GM06990 (cell line): ENCODE measurements at regions not wholly inside any gene's neighbourhood (a gene's known extent, or its start where the extent isn't known, plus 50 kb on each side); places are given as distances from the start of the nearest gene placed in this dataset.

Source experiments
- DNase-seq: peaks from one replicate; pipeline ENCODE4 v3.0.0-alpha.2; 2011; ENCODE audit not compliant: insufficient read length; ENCODE audit errors: extremely low read depth
- H3K27me3 ChIP-seq: replicated peaks from 2 replicates; pipeline ENCODE4 v1.6.0; 2011; ENCODE audit warnings: low read length; ENCODE audit not compliant: control insufficient read depth, insufficient read depth
- H3K36me3 ChIP-seq: 2 replicates; pipeline ENCODE4 v1.5.1; 2011; ENCODE audit warnings: low read length; ENCODE audit not compliant: control insufficient read depth, insufficient read depth
- H3K4me3 ChIP-seq: replicated peaks from 2 replicates; pipeline ENCODE4 v1.5.1; 2011; ENCODE audit warnings: low read depth, mild to moderate bottlenecking, control low read depth, low read length
- TF ChIP-seq, protein P1 (sequence below): IDR thresholded peaks from 2 replicates; pipeline ENCODE4 v1.5.1; 2011; ENCODE audit warnings: low read length, control low read depth, mild to moderate bottlenecking, inconsistent platforms; ENCODE audit not compliant: insufficient read depth, poor library complexity, severe bottlenecking

DNA sequence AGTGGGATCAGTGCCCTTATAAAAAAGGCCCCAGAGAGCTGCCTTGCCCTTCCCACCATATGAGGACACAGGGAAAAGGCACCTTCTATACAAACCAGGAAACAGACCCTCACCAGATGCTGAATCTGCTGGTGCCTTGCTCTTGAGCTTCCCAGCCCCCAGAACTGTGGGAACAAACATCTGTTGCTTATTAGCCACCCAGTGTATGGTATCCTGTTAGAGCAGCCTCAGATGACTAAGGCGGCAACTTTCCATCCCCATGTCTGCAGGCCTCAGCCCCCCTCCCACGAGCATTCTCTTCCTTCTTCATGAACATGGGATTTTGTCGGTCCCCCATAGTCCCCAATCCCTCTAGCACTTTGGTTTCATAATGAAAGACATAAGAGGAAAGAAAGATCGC, 202.5 kb upstream of the GAS1 start:
- no peak overlapping the region for H3K4me3 ChIP-seq
- no peak for DNase-seq
- H3K36me3 ChIP-seq, result no peaks in the 10 kb centered on the region
- TF ChIP-seq, protein P1, sequence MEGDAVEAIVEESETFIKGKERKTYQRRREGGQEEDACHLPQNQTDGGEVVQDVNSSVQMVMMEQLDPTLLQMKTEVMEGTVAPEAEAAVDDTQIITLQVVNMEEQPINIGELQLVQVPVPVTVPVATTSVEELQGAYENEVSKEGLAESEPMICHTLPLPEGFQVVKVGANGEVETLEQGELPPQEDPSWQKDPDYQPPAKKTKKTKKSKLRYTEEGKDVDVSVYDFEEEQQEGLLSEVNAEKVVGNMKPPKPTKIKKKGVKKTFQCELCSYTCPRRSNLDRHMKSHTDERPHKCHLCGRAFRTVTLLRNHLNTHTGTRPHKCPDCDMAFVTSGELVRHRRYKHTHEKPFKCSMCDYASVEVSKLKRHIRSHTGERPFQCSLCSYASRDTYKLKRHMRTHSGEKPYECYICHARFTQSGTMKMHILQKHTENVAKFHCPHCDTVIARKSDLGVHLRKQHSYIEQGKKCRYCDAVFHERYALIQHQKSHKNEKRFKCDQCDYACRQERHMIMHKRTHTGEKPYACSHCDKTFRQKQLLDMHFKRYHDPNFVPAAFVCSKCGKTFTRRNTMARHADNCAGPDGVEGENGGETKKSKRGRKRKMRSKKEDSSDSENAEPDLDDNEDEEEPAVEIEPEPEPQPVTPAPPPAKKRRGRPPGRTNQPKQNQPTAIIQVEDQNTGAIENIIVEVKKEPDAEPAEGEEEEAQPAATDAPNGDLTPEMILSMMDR, result no peak
- H3K27me3 ChIP-seq, result peaks cover 3% of the 10 kb centered on the region

DNA sequence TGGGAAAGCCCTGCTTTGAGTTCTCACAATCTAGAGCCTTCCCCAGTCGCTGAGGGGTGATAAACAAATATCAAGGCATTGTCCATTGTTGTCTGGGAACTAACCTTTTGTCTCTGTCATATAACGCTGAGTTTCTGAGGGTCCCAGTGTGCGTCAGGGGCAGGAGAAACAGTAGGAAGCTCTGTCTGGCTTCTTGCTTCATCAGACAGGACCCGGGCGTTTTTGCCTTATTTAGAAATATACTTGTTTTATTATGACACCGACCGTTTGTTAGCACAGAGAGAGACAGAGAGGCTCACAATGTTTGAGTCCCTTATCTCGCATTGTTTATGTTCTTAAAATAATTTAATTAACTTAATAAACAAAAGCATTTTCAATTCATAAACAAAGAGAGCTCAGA, 204.9 kb upstream of the GAS1 start:
- no peaks in the 10 kb centered on the region for H3K36me3 ChIP-seq
- no peak for DNase-seq
- H3K4me3 ChIP-seq, result no peak overlapping the region
- H3K27me3 ChIP-seq, result peaks cover 1% of the 10 kb centered on the region
- TF ChIP-seq, protein P1, result no peak

DNA sequence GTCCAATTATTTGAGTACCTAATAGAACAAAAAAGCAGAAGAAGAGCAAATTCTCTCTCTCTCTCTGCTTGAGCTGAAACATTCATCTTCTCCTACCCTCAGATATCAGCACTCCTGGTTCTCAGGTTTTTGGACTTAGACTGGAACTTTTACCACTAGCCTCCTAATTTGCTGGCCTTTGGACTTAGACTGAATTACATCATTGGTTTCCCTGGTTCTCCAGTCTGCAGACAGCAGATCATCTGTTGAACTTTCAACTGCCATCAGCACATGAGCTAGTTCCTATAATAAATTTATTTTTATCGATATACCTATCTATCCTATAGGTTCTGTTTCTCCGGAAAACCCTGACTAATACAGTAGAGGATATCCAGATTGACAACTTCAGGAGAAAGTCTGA, 208.9 kb upstream of the GAS1 start:
- no peaks in the 10 kb centered on the region; the same call in 1 of the 2 replicates for H3K27me3 ChIP-seq
- DNase-seq, result no peak
- H3K4me3 ChIP-seq, result no peak overlapping the region
- TF ChIP-seq, protein P1, result no peak
- no peaks in the 10 kb centered on the region for H3K36me3 ChIP-seq

DNA sequence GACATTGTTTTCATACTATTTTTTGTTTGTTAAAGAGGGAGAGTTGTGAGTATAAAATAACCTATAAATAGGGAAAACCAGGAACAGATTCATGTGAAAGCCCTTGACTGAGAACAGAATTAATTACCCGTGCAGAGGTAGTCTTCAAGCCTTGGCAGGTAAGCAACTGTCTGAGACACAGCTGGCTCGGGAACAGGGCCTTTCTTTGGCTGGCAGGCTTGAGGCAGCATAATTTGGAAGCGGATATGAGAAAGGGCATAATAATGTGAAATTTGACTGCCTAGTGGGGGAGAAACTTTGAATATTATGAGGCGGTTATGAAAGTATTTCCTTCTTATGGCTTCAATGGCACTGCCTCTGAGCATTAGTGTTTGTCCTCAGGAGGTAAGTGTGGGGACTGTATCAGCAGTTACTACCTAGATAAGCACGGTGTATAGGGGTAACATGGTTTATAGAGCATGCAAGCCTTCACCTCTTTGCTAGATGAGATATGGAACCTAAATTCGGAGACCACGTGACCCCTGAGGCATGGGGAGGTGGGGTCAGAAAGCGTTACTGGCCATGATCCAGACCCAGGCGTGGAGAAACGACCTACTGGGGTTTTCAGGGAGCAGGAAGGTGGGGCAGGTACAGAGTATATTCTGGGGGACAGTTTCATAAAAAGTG, 210.2 kb upstream of the GAS1 start:
- TF ChIP-seq, protein P1, result no peak
- Histone ChIP-seq H3K27me3 (no peaks in the 10 kb centered on the region; the same call in 1 of the 2 replicates), H3K4me3 (no peak overlapping the region), H3K36me3 (no peaks in the 10 kb centered on the region)
- no peak for DNase-seq

DNA sequence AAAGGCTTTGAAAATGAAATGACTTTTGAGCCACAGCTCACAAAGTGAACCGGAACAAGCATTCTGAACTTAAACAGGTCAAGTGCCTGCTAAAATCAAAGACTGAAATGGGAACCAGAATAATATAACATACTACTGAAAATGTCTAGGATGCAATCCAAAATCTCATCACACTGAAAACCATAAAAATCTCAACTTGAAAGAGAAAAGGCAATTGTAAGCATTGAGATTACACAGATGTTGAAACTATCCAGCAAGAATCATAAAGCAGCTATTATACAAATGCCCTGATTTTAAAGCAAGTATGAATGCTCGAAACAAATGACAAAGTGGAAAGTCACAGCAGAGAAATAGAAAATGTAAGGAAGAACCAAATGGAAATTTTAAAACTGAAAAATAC, 211.5 kb upstream of the GAS1 start:
- no peak for DNase-seq
- H3K4me3 ChIP-seq, result no peak overlapping the region
- H3K27me3 ChIP-seq, result no peaks in the 10 kb centered on the region; the same call in 1 of the 2 replicates
- H3K36me3 ChIP-seq, result no peaks in the 10 kb centered on the region
- TF ChIP-seq, protein P1, result no peak
